ENCODE measurements at regions not wholly inside any gene's neighbourhood (a gene's known extent, or its start where the extent isn't known, plus 50 kb on each side); places are given as distances from the start of the nearest gene placed in this dataset.

- ChIA-PET CTCF (interaction anchor here (0.9 kb wide), 1 partner anchor 254 kb away, joined by 3 read pairs; no protein-coding TSS in a partner anchor), POLR2A (no interaction called here)
- no peak for DNase-seq (ENCODE audit: low read depth, low spot score)
- TF ChIP-seq, protein P1, sequence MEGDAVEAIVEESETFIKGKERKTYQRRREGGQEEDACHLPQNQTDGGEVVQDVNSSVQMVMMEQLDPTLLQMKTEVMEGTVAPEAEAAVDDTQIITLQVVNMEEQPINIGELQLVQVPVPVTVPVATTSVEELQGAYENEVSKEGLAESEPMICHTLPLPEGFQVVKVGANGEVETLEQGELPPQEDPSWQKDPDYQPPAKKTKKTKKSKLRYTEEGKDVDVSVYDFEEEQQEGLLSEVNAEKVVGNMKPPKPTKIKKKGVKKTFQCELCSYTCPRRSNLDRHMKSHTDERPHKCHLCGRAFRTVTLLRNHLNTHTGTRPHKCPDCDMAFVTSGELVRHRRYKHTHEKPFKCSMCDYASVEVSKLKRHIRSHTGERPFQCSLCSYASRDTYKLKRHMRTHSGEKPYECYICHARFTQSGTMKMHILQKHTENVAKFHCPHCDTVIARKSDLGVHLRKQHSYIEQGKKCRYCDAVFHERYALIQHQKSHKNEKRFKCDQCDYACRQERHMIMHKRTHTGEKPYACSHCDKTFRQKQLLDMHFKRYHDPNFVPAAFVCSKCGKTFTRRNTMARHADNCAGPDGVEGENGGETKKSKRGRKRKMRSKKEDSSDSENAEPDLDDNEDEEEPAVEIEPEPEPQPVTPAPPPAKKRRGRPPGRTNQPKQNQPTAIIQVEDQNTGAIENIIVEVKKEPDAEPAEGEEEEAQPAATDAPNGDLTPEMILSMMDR (IDR thresholded peaks at IDR 0.05; ENCODE audit: insufficient read depth, low read length, missing control alignments), result no peak
- H3K4me3 ChIP-seq (ENCODE audit: low read depth, low read length), result no peak overlapping the region
These were observed 299.2 kb upstream of the MGAT5 start for GRCh38 chr2:133954636-133955035.

- ChIA-PET CTCF (no interaction called here), POLR2A (no interaction called here)
- DNase-seq (ENCODE audit: low read depth, low spot score), result no peak
- no peak overlapping the region for H3K4me3 ChIP-seq (ENCODE audit: low read depth, low read length)
- TF ChIP-seq, protein P1 (IDR thresholded peaks at IDR 0.05; ENCODE audit: insufficient read depth, low read length, missing control alignments), result no peak
These were observed 298.7 kb upstream of the MGAT5 start for GRCh38 chr2:133955169-133955568.

GRCh38 chr2:133956434-133956935 lies 297.4 kb upstream of the MGAT5 start:
- ChIA-PET POLR2A (no interaction called here), CTCF (no interaction called here)
- DNase-seq (ENCODE audit: low read depth, low spot score), result no peak
- no peak overlapping the region for H3K4me3 ChIP-seq (ENCODE audit: low read depth, low read length)
- TF ChIP-seq, protein P1 (IDR thresholded peaks at IDR 0.05; ENCODE audit: insufficient read depth, low read length, missing control alignments), result no peak

- POLR2A ChIA-PET, result no interaction called here
- no peak for DNase-seq (ENCODE audit: low read depth, low spot score)
- H3K4me3 ChIP-seq (ENCODE audit: low read depth, low read length), result no peak overlapping the region
- TF ChIP-seq, protein P1 (IDR thresholded peaks at IDR 0.05; ENCODE audit: insufficient read depth, low read length, missing control alignments), result no peak
- CTCF ChIA-PET, result interaction anchor here (0.9 kb wide), 1 partner anchor 11 kb away, joined by 4 read pairs; no protein-coding TSS in a partner anchor
These were observed 296.0 kb upstream of the MGAT5 start for GRCh38 chr2:133957724-133958480.

DNA sequence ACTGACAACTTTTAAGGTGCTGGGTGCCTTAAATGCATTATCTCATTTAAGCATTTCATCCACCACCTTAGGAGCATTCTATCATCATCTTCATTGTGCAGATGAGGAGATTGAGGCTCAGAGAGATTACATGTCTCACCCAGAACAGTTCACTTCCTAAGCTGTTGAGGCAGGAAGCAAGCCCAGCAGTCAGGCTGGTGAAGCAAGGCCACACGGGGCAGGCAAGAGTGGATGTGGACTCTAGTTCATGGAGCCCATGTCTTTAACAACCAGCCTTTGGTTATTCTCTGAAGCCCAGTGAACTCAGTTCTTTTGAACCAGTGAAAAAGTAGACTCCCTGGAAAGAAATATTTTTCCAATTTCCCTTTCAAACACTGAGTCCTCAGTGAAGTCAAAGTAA lies 294.8 kb upstream of the MGAT5 start:
- TF ChIP-seq, protein P1 (IDR thresholded peaks at IDR 0.05; ENCODE audit: insufficient read depth, low read length, missing control alignments), result no peak
- CTCF ChIA-PET, result interaction anchor here (0.9 kb wide), 1 partner anchor 10 kb away, joined by 4 read pairs; no protein-coding TSS in a partner anchor
- no peak overlapping the region for H3K4me3 ChIP-seq (ENCODE audit: low read depth, low read length)
- POLR2A ChIA-PET, result no interaction called here
- no peak for DNase-seq (ENCODE audit: low read depth, low spot score)

DNA sequence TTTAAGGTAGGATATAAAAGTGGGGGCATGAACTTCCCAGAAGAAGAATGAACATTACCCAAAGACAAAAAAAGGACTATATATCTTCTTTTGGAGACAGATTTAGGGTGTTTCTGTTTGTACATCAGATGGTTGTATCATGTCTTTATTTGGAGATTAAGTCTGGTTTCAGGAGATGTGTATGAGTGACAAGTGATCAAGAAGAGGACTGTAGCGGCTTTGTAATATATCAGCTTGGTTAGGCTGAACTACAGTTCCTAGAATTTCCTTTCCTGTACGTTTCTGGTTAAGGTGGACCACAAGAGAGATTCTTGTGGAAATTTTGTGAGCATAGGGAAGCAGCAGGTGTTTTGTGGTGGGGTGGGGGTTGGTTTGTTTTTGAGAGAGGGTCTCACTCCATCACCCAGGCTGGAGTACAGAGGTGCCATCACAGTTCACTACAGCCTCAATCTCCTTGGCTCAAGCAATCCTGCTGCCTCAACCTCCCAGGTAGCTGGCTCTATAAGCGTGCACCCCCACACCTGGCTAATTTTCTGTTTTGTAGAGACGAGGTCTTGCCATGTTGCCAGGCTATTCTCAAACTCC lies 287.1 kb upstream of the MGAT5 start:
- ChIA-PET POLR2A (no interaction called here), CTCF (interaction anchor here (1.6 kb wide), 1 partner anchor 10 kb away, joined by 3 read pairs; no protein-coding TSS in a partner anchor)
- DNase-seq (ENCODE audit: low read depth, low spot score), result no peak
- H3K4me3 ChIP-seq (ENCODE audit: low read depth, low read length), result no peak overlapping the region
- TF ChIP-seq, protein P1 (IDR thresholded peaks at IDR 0.05; ENCODE audit: insufficient read depth, low read length, missing control alignments), result no peak

All from AG04449 (cell line).